LNCaP clone FGC (cell line): ENCODE measurements at regions not wholly inside any gene's neighbourhood (a gene's known extent, or its start where the extent isn't known, plus 50 kb on each side); places are given as distances from the start of the nearest gene placed in this dataset.

ENCODE experiments used
- DNase-seq: peaks from one replicate; pipeline ENCODE4 v3.0.0-alpha.2; 2011; ENCODE audit warnings: low read depth
- H3K4me3 ChIP-seq: 2 replicates; pipeline ENCODE4 v1.5.1; 2011; ENCODE audit warnings: mild to moderate bottlenecking, low read depth, low read length, control low read depth
- CTCF ChIP-seq: IDR thresholded peaks from 2 replicates; pipeline ENCODE4 v1.5.1; 2012; ENCODE audit warnings: mild to moderate bottlenecking; ENCODE audit not compliant: control insufficient read depth, insufficient read depth; ENCODE audit errors: extremely low read depth

- DNase-seq: no peak
- TF ChIP-seq CTCF: no peak
- H3K4me3 ChIP-seq: no peak overlapping the region
Measured at GRCh38 chr16:27665881-27666280, 115.9 kb downstream of the KATNIP start.

GRCh38 chr16:27670071-27670810 lies 120.3 kb downstream of the KATNIP start:
- TF ChIP-seq CTCF: no peak
- H3K4me3 ChIP-seq: no peak overlapping the region
- DNase-seq: no peak

DNA sequence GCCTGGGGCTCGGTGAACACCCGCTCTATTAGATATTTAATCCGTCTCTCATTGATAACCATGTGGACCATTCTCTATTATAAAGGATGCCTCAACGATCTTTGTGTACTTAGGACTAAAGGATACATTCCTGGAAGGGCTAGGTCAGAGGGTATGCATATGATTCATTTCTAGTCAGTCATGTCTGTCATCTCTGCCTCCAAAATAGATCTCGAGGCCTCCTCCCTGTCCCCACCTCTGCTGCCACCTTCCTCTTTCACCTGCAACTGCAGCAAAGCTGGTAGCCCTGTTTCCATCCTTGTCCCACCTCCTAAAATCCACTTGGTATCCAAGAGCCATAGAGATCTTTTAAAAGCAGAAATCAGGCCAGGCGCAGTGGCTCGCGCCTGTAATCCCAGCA lies 121.5 kb downstream of the KATNIP start:
- no peak overlapping the region for H3K4me3 ChIP-seq
- TF ChIP-seq CTCF: 0 out of 2 replicates have a peak, but pooled peaks have one; percentile 3
- DNase-seq: no peak

GRCh38 chr16:27676839-27677238 lies 126.9 kb downstream of the KATNIP start:
- no peak for TF ChIP-seq CTCF
- DNase-seq: no peak
- no peak overlapping the region for H3K4me3 ChIP-seq

GRCh38 chr16:27677263-27677662 lies 127.3 kb downstream of the KATNIP start:
- DNase-seq: no peak
- TF ChIP-seq CTCF: no peak
- no peak overlapping the region for H3K4me3 ChIP-seq

- no peak for DNase-seq
- H3K4me3 ChIP-seq: no peak overlapping the region
- no peak for TF ChIP-seq CTCF
Measured at GRCh38 chr16:27678955-27679354, 129.0 kb downstream of the KATNIP start.

DNA sequence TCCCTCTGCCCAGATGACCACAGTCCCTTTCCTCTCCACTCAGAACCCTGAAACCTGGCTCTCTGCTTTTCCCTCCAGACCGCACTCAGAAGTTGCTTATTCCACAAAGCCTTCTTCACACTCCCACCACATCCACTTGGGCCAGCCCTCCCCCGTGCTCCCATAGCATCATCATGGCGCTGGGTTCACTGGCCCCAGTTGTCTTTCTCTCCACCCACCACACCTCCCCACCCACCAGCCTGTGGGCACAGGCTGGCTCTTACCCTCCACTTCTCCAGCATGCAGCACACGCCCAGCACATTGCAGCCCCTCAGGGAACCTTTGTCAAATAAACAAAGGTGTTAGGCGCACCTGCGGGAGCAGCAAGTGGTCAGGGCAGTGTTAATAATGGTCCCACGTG lies 130.0 kb downstream of the KATNIP start:
- no peak for DNase-seq
- no peak overlapping the region for H3K4me3 ChIP-seq
- no peak for TF ChIP-seq CTCF
